ENCODE measurements at regions not wholly inside any gene's neighbourhood (a gene's known extent, or its start where the extent isn't known, plus 50 kb on each side); places are given as distances from the start of the nearest gene placed in this dataset.

- H3K4me1 ChIP-seq (ENCODE audit: low read depth): no peaks in the 10 kb centered on the region
- intact Hi-C loops (cut with DNase I, micrococcal nuclease): no loop called here
- DNase-seq (no peak), ATAC-seq (no peak)
- no peaks in the 10 kb centered on the region for H3K9me3 ChIP-seq
- no peaks in the 10 kb centered on the region for H3K36me3 ChIP-seq (ENCODE audit: low read depth)
- no peak overlapping the region for H3K4me3 ChIP-seq
- TF ChIP-seq CTCF (IDR thresholded peaks at IDR 0.05): no peak
Measured at GRCh38 chr1:216884614-216885229, 161.5 kb upstream of the ESRRG start.

- Histone ChIP-seq H3K4me3 (no peak overlapping the region), H3K4me1 (ENCODE audit: low read depth) (no peaks in the 10 kb centered on the region), H3K9me3 (no peaks in the 10 kb centered on the region), H3K36me3 (ENCODE audit: low read depth) (no peaks in the 10 kb centered on the region)
- no peak for ATAC-seq
- no peak for DNase-seq
- intact Hi-C loops (cut with DNase I, micrococcal nuclease): no loop called here
- no peak for TF ChIP-seq CTCF (IDR thresholded peaks at IDR 0.05)
Measured at GRCh38 chr1:216883518-216883917, 160.3 kb upstream of the ESRRG start.

GRCh38 chr1:216881695-216882094 lies 158.5 kb upstream of the ESRRG start:
- no peak for TF ChIP-seq CTCF (IDR thresholded peaks at IDR 0.05)
- DNase-seq (no peak), ATAC-seq (no peak)
- Histone ChIP-seq H3K4me1 (ENCODE audit: low read depth) (no peaks in the 10 kb centered on the region), H3K9me3 (no peaks in the 10 kb centered on the region), H3K36me3 (ENCODE audit: low read depth) (no peaks in the 10 kb centered on the region), H3K4me3 (no peak overlapping the region)
- intact Hi-C loops (cut with DNase I, micrococcal nuclease): no loop called here

GRCh38 chr1:216866714-216867113 lies 143.5 kb upstream of the ESRRG start:
- no peak for ATAC-seq
- intact Hi-C loops (cut with DNase I, micrococcal nuclease): no loop called here
- TF ChIP-seq CTCF (IDR thresholded peaks at IDR 0.05): no peak
- H3K4me1 ChIP-seq (ENCODE audit: low read depth): no peaks in the 10 kb centered on the region
- H3K9me3 ChIP-seq: no peaks in the 10 kb centered on the region
- no peaks in the 10 kb centered on the region for H3K36me3 ChIP-seq (ENCODE audit: low read depth)
- DNase-seq: no peak
- H3K4me3 ChIP-seq: no peak overlapping the region

GRCh38 chr1:216855810-216856209 lies 132.6 kb upstream of the ESRRG start:
- H3K4me3 ChIP-seq: no peak overlapping the region
- TF ChIP-seq CTCF (IDR thresholded peaks at IDR 0.05): no peak
- H3K9me3 ChIP-seq: no peaks in the 10 kb centered on the region
- no peaks in the 10 kb centered on the region for H3K36me3 ChIP-seq (ENCODE audit: low read depth)
- ATAC-seq (no peak), DNase-seq (no peak)
- H3K4me1 ChIP-seq (ENCODE audit: low read depth): no peaks in the 10 kb centered on the region
- intact Hi-C loops (cut with DNase I, micrococcal nuclease): no loop called here

Measured in mucosa of descending colon (tissue), 3 donors.